ENCODE measurements at regions not wholly inside any gene's neighbourhood (a gene's known extent, or its start where the extent isn't known, plus 50 kb on each side); places are given as distances from the start of the nearest gene placed in this dataset.

GRCh38 chr13:97582170-97582569, 148.2 kb downstream of the RAP2A start:
- H3K27ac ChIP-seq, result no peak overlapping the region
- TF ChIP-seq ZFX (IDR thresholded peaks at IDR 0.05; ENCODE audit: borderline replicate concordance), result no peak
- TF ChIP-seq CTCF (IDR thresholded peaks at IDR 0.05), result no peak

DNA sequence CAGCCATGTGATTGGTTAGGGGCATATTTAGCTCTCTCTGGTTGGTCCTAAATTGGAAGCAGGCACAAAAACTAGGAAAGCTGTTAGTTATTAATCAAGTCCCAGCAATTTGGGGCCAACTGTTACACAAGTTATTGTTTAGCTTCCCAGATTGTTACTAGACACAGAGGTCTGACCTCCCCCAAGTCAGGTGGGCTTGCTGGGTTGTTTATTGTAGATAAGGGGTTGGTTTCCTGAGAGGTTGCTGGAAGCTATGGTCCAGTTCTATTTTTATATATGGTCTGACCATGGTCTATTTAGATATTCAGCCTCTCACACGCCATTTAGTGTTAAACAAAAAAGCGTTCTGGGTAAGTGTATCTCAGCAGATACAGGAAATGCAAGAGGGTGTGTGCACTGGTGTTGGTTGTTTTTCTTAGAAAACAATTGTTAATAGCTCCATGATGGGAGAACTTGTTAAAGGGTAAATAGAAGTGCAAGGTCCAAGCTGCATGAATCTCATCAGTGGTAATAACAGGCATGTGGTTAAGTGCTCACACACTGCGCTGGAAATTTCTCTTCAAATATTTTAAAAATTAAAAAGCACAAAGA, 150.0 kb downstream of the RAP2A start:
- TF ChIP-seq CTCF (IDR thresholded peaks at IDR 0.05) (no peak), ZFX (IDR thresholded peaks at IDR 0.05; ENCODE audit: borderline replicate concordance) (no peak)
- H3K27ac ChIP-seq, result no peak overlapping the region

- TF ChIP-seq CTCF (IDR thresholded peaks at IDR 0.05), result no peak
- TF ChIP-seq ZFX (IDR thresholded peaks at IDR 0.05; ENCODE audit: borderline replicate concordance), result no peak
- H3K27ac ChIP-seq, result no peak overlapping the region
Measured at GRCh38 chr13:97586941-97587340, 153.0 kb downstream of the RAP2A start.

DNA sequence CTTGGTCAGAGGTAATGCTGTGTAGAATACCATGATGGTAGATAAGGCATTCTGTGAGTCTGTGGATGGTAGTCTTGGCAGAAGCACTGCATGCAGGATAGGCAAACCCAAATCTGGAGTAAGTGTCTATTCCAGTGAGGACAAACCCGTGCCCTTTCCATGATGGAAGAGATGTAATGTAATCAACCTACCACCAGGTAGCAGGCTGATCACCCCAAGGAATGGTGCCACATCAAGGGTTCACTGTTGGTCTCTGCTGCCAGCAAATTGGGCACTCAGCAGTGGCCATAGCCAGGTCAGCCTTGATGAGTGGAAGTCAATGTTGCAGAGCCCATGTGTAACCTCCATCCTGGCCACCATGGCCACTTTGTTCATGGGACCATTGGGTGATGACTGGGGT, 155.0 kb downstream of the RAP2A start:
- TF ChIP-seq ZFX (IDR thresholded peaks at IDR 0.05; ENCODE audit: borderline replicate concordance), result no peak
- no peak for TF ChIP-seq CTCF (IDR thresholded peaks at IDR 0.05)
- H3K27ac ChIP-seq, result no peak overlapping the region

DNA sequence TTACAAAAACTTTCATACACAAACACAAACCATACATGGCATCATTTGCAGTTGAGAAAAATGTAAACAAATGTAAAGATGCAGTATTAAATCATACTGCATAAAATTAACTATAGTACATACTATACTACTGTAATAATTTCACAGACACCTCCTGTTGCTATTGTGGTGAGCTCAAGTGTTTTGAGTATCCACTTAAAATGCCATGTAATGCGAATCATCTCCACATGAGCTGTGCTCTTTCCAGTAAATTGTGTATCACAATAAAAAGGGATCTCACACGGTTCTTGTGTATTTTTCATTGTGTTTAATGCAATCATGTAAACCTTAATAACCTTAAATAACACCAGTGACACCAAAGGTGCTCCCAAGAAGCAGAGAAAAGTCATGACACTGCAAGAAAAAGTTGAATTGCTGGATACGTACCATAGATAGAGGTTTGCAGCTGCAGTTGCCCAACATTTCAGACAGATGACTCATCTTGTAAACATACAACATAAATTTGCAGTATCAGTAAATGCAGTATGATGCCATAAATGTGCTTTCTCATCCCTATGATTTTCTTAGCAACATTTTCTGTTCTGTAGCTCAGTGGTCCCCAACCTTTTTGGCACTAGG, 166.6 kb downstream of the RAP2A start:
- no peak for TF ChIP-seq CTCF (IDR thresholded peaks at IDR 0.05)
- TF ChIP-seq ZFX (IDR thresholded peaks at IDR 0.05; ENCODE audit: borderline replicate concordance), result no peak
- H3K27ac ChIP-seq, result no peak overlapping the region

GRCh38 chr13:97615266-97615665, 181.3 kb downstream of the RAP2A start:
- no peak overlapping the region for H3K27ac ChIP-seq
- TF ChIP-seq ZFX (IDR thresholded peaks at IDR 0.05; ENCODE audit: borderline replicate concordance) (no peak), CTCF (IDR thresholded peaks at IDR 0.05) (no peak)

GRCh38 chr13:97616385-97616784, 182.4 kb downstream of the RAP2A start:
- TF ChIP-seq CTCF (IDR thresholded peaks at IDR 0.05), result no peak
- no peak for TF ChIP-seq ZFX (IDR thresholded peaks at IDR 0.05; ENCODE audit: borderline replicate concordance)
- no peak overlapping the region for H3K27ac ChIP-seq

Measured in 22Rv1 (cell line).